HCT116 (cell line): ENCODE measurements at regions not wholly inside any gene's neighbourhood (a gene's known extent, or its start where the extent isn't known, plus 50 kb on each side); places are given as distances from the start of the nearest gene placed in this dataset.

Experiments
- ATAC-seq: fragments of 200-7000 bp; cut with Tn5 transposase; 2 replicates; pipeline ENCODE4 v1.9.1; 2020; ENCODE audit warnings: mild to moderate bottlenecking, moderate library complexity
- BruUV-seq: library from RNA; stranded (reverse); fragments of 400-500 nt; replicated peaks from 2 replicates; lab custom pipeline; 2021; lab: Mats Ljungman, UMichigan
- CTCF ChIA-PET: fragments of 300-600 bp; sonication (Branson Sonifier 250); formaldehyde crosslinking; loops from one replicate; lab custom pipeline; 2021; ENCODE audit warnings: antibody characterized with exemption; lab: Charles Lee
- POLR2A ChIA-PET: fragments of 300-600, 350-600 bp; sonication (Branson Sonifier 250); formaldehyde crosslinking; loops from one replicate; lab custom pipeline; 2021; ENCODE audit warnings: antibody characterized with exemption; lab: Charles Lee
- RAD21 ChIA-PET, 2 experiments: fragments of 300-600 bp; sonication (Branson Sonifier 250); formaldehyde crosslinking; loops; one replicate each; lab custom pipeline; 2023; ENCODE audit warnings: low total read pairs in 2 of 2; ENCODE audit not compliant: uncharacterized antibody in 2 of 2, unreplicated experiment in 2 of 2, low non-redundant PET in 1 of 2; lab: Charles Lee
- DNase-seq: peaks from one replicate; pipeline ENCODE4 v3.0.0-alpha.2; 2010; ENCODE audit warnings: low read depth, low spot score
- H2AFZ ChIP-seq: fragments of 200-600 bp; shearing (Covaris generic), sonication (generic); 2 replicates; pipeline ENCODE4 v1.6.1; 2017; ENCODE audit warnings: low read depth, mixed run types, mixed read lengths, antibody characterized with exemption, low read length; ENCODE audit not compliant: poor library complexity, severe bottlenecking
- H3K27ac ChIP-seq: 2 replicates; pipeline ENCODE4 v1.5.1; 2012; ENCODE audit warnings: low read depth, low read length
- H3K27me3 ChIP-seq: fragments of 200-600 bp; sonication (generic); 2 replicates; pipeline ENCODE4 v1.6.1; 2016; ENCODE audit warnings: mixed run types, low read length, mixed read lengths; ENCODE audit not compliant: insufficient read depth
- H3K36me3 ChIP-seq, 2 experiments: fragments of 200-500 bp in 1 of 2; fragments of 200-600 bp in 1 of 2; sonication (Bioruptor generic) in 1 of 2; sonication (generic) in 1 of 2; 2 replicates each; pipeline versions ENCODE4 v1.5.1 to v1.6.1; 2014 to 2016; ENCODE audit warnings: low read length in 2 of 2, inconsistent platforms in 1 of 2, mixed read lengths in 1 of 2, mixed run types in 1 of 2; ENCODE audit not compliant: insufficient read depth in 2 of 2, control insufficient read depth in 1 of 2
- H3K4me1 ChIP-seq, 2 experiments: fragments of 200-600 bp in 1 of 2; sonication (generic) in 1 of 2; 2 replicates each; pipeline versions ENCODE4 v1.5.1 to v1.6.1; 2012 to 2017; ENCODE audit warnings: low read length in 2 of 2, inconsistent platforms in 1 of 2, mild to moderate bottlenecking in 1 of 2, mixed read lengths in 1 of 2, mixed run types in 1 of 2, moderate library complexity in 1 of 2; ENCODE audit not compliant: insufficient read depth in 2 of 2, control insufficient read depth in 1 of 2
- H3K4me2 ChIP-seq: fragments of 200-600 bp; sonication (generic); 2 replicates; pipeline ENCODE4 v1.6.1; 2017; ENCODE audit warnings: mixed run types, low read length, mixed read lengths
- H3K4me3 ChIP-seq, 2 experiments: fragments of 200-600 bp in 1 of 2; sonication (generic) in 1 of 2; replicated peaks in 1 of 2; 2 replicates each; pipeline ENCODE4 v1.5.1; 2011 to 2016; ENCODE audit warnings: low read length in 2 of 2, control low read depth in 1 of 2, low read depth in 1 of 2, mild to moderate bottlenecking in 1 of 2, mixed read lengths in 1 of 2, mixed run types in 1 of 2
- H3K79me2 ChIP-seq: fragments of 200-600 bp; sonication (generic); 2 replicates; pipeline ENCODE4 v1.6.1; 2017; ENCODE audit warnings: mild to moderate bottlenecking, mixed run types, low read length, moderate library complexity, mixed read lengths; ENCODE audit not compliant: insufficient read depth
- H3K9ac ChIP-seq: fragments of 200-600 bp; sonication (generic); 2 replicates; pipeline ENCODE4 v1.6.1; 2016; ENCODE audit warnings: low read length, mixed read lengths
- H3K9me2 ChIP-seq: fragments of 200-600 bp; sonication (generic), shearing (Covaris generic); 2 replicates; pipeline ENCODE4 v1.6.1; 2017; ENCODE audit warnings: mixed run types, mild to moderate bottlenecking, moderate library complexity; ENCODE audit not compliant: insufficient read depth
- H3K9me3 ChIP-seq, 2 experiments: fragments of 200-500 bp in 1 of 2; fragments of 200-600 bp in 1 of 2; sonication (Bioruptor generic) in 1 of 2; sonication (generic) in 1 of 2; 2 replicates each; pipeline ENCODE4 v1.6.1; 2014 to 2017; ENCODE audit warnings: low read length in 2 of 2, mixed read lengths in 2 of 2, inconsistent platforms in 1 of 2, low read depth in 1 of 2, mild to moderate bottlenecking in 1 of 2, mixed run types in 1 of 2, moderate library complexity in 1 of 2; ENCODE audit not compliant: control insufficient read depth in 1 of 2, insufficient read depth in 1 of 2
- H4K20me1 ChIP-seq: fragments of 200-600 bp; sonication (generic), shearing (Covaris generic); 2 replicates; pipeline ENCODE4 v1.6.1; 2017; ENCODE audit warnings: mixed run types, mild to moderate bottlenecking, moderate library complexity; ENCODE audit not compliant: insufficient read depth
- ATF3 ChIP-seq: IDR thresholded peaks from 2 replicates; pipeline ENCODE4 v1.6.1; 2012
- CBX3 ChIP-seq: IDR thresholded peaks from 2 replicates; pipeline ENCODE4 v1.6.1; 2012; ENCODE audit warnings: low read depth
- CEBPB ChIP-seq: IDR thresholded peaks from 2 replicates; pipeline ENCODE4 v1.6.1; 2012; ENCODE audit warnings: low read depth
- ELF1 ChIP-seq: IDR thresholded peaks from 2 replicates; pipeline ENCODE4 v1.6.1; 2012; ENCODE audit warnings: low read depth, borderline replicate concordance
- EZH2phosphoT487 ChIP-seq: fragments of 200-600 bp; IDR thresholded peaks from 2 replicates; pipeline ENCODE4 v1.6.1; 2018; ENCODE audit warnings: antibody characterized with exemption, borderline replicate concordance
- FOSL1 ChIP-seq: IDR thresholded peaks from 2 replicates; pipeline ENCODE4 v1.6.1; 2012; ENCODE audit warnings: low read depth
- JUND ChIP-seq: IDR thresholded peaks from 2 replicates; pipeline ENCODE4 v1.6.1; 2012
- MAX ChIP-seq: IDR thresholded peaks from 2 replicates; pipeline ENCODE4 v1.6.1; 2012
- POLR2A ChIP-seq: IDR thresholded peaks from 2 replicates; pipeline ENCODE4 v1.7.0; 2011; ENCODE audit warnings: borderline replicate concordance; ENCODE audit not compliant: insufficient read depth, insufficient read length; ENCODE audit errors: extremely low read depth
- POLR2AphosphoS5 ChIP-seq: IDR thresholded peaks from 2 replicates; pipeline ENCODE4 v1.6.1; 2011; ENCODE audit warnings: mild to moderate bottlenecking, low read depth, low read length, moderate library complexity
- REST ChIP-seq: IDR thresholded peaks from 2 replicates; pipeline ENCODE4 v1.6.1; 2012; ENCODE audit warnings: low read depth
- SIN3A ChIP-seq: IDR thresholded peaks from 2 replicates; pipeline ENCODE4 v1.6.1; 2012; ENCODE audit warnings: low read depth
- SRF ChIP-seq: IDR thresholded peaks from 2 replicates; pipeline ENCODE4 v1.6.1; 2012; ENCODE audit warnings: low read depth
- TCF7L2 ChIP-seq: IDR thresholded peaks from 2 replicates; pipeline ENCODE4 v1.7.0; 2011; ENCODE audit warnings: borderline replicate concordance, inconsistent platforms; ENCODE audit not compliant: insufficient read depth, insufficient read length; ENCODE audit errors: extremely low read depth
- YY1 ChIP-seq: IDR thresholded peaks from 2 replicates; pipeline ENCODE4 v1.6.1; 2011; ENCODE audit warnings: low read length, low read depth, moderate library complexity, mild to moderate bottlenecking; ENCODE audit not compliant: insufficient replicate concordance; ENCODE audit errors: extremely low read depth
- ZBTB33 ChIP-seq: IDR thresholded peaks from 2 replicates; pipeline ENCODE4 v1.6.1; 2011; ENCODE audit warnings: mild to moderate bottlenecking, low read length, moderate library complexity; ENCODE audit not compliant: insufficient replicate concordance; ENCODE audit errors: extremely low read depth
- intact Hi-C: fragments of 100-400 bp; cut with micrococcal nuclease; formaldehyde crosslinking; loops from 2 replicates; pipeline ENCODE4 v1.10.0; 2022

GRCh38 chr6:66362888-66363287 lies 655.9 kb upstream of the EYS start:
- H3K36me3 ChIP-seq = no peaks in the 10 kb centered on the region
- ChIA-PET RAD21 (no interaction called here), CTCF (no interaction called here), POLR2A (no interaction called here)
- H3K27ac ChIP-seq = no peak overlapping the region
- H3K4me3 ChIP-seq = no peak overlapping the region
- no peak overlapping the region for H2AFZ ChIP-seq
- intact Hi-C loops = no loop called here
- H3K27me3 ChIP-seq = no peaks in the 10 kb centered on the region
- peaks cover 0 to 4% of the 10 kb centered on the region in 2 experiments; a peak in 3 of 4 replicates for H3K9me3 ChIP-seq
- no peaks in the 10 kb centered on the region for H3K79me2 ChIP-seq
- no peaks in the 10 kb centered on the region for H3K4me1 ChIP-seq
- TF ChIP-seq JUND (no peak), YY1 (no peak), ZBTB33 (no peak), CBX3 (no peak), EZH2phosphoT487 (no peak), TCF7L2 (no peak), MAX (no peak), REST (no peak), ATF3 (no peak), SRF (no peak), FOSL1 (no peak), CEBPB (no peak), POLR2AphosphoS5 (no peak), SIN3A (no peak), ELF1 (no peak), POLR2A (no peak)
- H3K9me2 ChIP-seq = no peaks in the 10 kb centered on the region
- H3K9ac ChIP-seq = no peak overlapping the region
- no peak overlapping the region for H3K4me2 ChIP-seq
- H4K20me1 ChIP-seq = no peaks in the 10 kb centered on the region
- no TSS peak for BruUV-seq
- no peak for ATAC-seq
- no peak for DNase-seq
